Activated CD4-positive, alpha-beta T cell treated with anti-CD3 and anti-CD28 coated beads, Interleukin-2, amount 50 U/mL, for 24 hours (primary cell): ENCODE measurements at regions not wholly inside any gene's neighbourhood (a gene's known extent, or its start where the extent isn't known, plus 50 kb on each side); places are given as distances from the start of the nearest gene placed in this dataset.
"Not testable (repeated sequence)": the region's sequence is repeated elsewhere in the genome, so short reads cannot be mapped to it uniquely, and the experiment has no call there.

Source experiments
- DNase-seq, 2 donors: peaks; one replicate each; pipeline ENCODE4 v3.0.0-alpha.2; 2020; ENCODE audit warnings: low read depth in 1 of 2, low spot score in 1 of 2

DNA sequence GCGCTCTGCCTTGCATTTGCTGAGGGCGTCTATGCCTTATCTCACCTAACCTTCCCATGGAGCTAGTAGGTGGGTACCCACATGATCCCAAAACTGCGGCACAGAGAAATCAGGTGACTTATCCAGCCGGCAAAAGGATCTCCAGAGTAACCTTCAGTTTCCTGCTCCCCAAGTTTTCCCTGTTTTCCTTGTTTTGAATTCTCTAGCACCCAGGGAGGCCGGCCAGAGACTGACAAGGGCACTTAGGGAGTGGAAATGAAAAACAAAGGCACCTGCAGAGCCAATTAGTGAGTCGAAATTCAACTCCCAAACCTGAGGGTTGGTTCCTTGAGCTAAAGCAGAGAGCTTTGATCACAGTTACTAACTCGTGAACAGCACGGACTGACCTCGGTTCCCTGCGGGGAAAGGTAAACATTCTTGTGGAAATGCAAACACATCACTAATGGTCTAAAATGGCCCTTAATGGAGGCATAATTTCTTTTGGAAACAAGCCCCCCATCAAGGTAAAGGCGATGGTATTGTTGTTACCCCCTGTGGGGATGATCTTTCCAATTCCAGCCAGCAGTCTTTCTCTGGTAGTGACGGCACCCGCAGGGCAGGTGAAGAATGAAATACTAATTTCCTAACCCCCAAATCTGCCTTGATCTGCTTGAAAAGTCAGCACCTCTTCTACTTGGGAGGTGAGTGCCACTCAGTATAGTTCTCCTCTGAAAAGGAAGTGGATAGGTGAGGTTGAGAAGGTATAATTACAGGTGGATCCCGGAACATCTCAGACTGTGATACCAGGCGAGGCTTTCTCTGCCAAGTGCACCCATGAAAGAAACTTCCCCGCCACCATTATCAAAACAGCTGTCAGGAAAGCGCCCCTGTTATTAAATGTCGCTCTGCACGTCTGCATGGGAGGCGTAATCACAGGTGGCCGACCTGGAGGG lies 365.6 kb upstream of the AUTS2 start:
- no peak for DNase-seq

DNA sequence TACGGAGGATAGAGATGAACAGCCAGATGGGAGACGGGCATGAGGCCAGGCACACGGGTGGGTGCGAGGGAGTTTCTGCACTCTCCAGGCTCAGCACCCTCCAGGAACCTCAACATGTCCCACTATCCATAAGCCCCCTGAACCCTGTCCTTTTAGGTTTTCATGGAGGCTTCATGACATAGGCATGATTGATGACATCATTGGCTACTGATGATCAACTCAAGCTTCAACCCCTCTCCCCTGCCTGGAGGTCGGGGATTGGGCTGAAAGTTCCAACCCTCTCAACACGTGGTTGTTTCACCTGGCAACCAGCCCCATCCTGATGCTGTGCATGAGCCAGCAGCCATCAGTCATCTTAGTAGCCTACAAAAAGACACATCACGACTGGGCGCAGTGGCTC lies 360.7 kb upstream of the AUTS2 start:
- no peak for DNase-seq

DNA sequence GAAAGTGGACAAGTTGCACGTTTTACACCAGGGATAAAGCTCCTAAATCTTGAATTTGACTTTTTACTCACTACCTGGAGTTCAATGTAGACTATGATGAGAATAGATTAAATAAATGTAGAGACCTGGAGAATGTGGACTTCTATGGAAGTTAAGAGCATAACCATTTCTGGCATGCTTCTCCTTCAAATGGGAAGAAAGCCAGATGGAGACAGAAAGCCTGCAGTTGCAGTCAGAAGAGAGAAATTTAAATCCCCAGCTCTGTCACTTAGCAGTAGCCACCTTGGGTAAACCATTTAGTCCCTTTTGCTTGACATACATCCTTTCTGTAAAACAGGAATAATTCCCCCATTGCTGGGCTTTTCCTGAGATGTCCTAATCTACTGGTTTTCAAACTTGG lies 355.3 kb upstream of the AUTS2 start:
- DNase-seq = no peak

DNA sequence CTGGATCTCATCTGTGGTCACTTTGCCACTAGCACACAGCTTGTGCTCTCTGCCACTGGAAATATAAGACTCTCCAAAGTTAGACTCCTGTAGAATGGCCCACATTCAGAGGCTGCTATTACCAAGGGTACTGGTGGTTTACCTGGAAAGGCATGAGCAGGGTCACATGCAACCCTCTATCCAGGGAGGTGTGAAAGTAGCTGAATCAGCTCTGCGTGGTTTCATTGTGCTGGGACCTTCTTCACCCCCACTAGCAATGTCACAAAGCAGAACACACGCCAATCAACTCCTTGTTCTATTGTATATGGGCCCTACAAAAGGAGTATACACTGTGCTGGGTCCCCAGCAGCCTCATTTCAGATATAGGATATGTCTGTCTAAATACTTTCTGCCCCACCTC lies 353.6 kb upstream of the AUTS2 start:
- DNase-seq = no peak

DNA sequence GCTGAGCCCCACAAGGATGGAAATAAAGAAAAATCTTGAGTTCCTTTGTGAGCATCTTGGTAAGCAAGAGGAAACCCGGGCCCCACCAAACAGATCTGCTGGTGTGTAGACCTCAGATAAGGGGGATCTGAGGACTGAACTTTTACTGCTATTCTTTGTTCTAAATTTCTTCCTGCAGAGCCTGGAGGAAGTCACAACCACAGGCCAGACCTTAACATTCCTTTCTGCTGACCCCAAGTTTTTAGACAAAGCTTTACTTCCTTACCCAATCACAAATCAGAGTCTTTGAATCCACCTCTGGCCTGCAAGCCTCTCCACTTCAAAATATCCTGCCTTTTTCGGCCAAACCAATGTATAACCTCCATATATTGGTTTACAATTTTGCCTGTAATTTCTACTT lies 352.6 kb upstream of the AUTS2 start:
- no peak for DNase-seq

DNA sequence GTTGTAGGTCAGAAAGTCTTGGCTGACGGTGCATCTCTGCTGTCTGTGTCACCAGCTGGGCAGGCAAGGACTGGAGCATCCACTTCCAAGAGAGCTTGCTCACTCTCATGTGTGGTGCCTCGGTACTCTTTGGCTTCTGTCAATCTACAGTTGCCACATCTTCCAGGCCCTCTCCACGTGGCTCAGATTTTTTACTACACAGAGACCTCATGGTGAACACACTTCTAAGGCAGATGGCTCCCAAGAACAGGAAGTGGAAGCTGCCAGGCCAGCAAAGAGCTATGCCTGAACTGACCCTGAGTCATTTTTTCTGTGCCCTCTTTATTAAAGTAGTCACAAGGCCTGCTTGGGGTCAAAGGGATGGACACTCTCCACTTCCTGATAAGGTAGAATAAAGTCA lies 351.5 kb upstream of the AUTS2 start:
- no peak for DNase-seq

DNA sequence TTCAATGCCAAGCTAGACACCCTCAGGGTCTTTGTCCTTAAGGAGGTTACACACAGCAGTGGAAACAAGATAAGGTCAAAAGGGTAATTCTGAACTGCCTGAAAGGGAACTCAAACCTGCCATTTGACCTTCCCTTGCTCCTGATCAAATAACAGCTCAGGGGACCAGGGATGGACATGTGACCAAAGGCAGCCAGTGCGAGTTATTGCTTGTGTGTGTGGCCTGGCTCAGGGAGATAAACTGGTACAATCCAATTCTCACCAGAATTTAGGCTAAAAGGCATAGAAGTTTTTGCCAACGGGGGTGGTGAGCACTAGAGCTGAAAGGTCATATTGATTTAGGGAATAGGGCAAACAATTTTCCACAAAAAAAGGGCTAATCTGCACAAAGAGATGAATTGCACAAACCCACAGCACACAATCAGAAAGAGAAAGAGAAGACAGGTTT lies 349.9 kb upstream of the AUTS2 start:
- not testable (repeated sequence) for DNase-seq

DNA sequence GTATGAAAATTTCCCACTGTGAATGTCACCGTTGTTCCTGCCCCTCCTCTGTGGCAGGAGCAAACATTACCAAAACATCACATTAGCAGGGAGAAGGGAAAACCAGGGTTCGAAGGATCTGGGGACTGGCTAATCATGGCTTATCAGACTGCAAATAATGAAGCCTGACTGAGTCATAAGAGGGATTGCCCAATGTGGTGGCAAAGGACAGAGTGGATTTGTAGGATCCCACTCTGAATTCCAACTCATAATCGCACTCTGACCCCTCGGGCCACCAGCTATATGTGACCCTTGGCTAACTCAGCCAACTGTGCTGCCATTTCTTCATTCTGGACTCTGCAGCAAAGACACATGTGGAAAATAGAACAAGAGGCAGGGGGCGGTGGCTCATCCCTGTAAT lies 347.3 kb upstream of the AUTS2 start:
- DNase-seq = no peak

DNA sequence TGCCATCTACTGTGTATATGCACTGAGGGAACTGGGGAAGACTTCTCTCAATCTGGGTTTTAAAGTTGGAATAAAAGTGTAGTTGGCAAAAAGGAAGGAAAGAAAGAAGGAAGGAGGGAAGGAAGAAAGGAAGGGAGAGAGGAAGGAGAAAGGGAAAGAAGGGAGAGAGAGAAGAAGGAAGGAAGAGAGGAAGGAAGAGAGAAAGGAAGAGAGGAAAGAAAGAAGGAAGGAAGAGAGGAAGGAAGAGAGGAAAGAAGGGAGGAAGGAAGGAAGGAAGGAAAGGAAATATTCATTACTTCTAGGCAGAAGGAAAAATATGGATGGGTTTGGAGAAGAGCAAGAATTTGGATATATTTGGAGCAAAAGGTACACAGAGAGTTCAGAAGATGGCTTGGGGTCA lies 343.6 kb upstream of the AUTS2 start:
- DNase-seq = no peak

DNA sequence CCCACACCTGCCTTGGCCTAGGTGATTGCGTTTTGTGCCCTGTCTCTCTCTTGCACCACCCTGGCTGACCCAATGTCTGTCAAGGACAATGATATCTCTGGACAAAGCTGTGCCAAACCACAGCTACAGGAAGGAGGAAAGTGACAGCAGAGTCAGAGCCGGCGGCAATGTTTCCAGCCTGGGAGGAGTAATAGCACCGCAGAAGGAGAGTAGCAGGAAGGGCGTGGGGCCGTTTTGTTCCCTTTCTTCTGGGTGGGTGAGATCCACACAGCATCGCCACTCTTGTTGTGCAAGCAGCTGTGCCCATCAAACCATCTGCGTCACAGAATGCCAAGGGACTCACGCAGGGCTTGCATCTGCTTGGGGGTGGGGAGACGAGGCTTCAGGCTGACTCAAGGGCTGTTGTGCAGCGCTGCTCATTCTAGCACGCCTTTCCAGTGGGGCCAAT lies 341.6 kb upstream of the AUTS2 start:
- DNase-seq = no peak

DNA sequence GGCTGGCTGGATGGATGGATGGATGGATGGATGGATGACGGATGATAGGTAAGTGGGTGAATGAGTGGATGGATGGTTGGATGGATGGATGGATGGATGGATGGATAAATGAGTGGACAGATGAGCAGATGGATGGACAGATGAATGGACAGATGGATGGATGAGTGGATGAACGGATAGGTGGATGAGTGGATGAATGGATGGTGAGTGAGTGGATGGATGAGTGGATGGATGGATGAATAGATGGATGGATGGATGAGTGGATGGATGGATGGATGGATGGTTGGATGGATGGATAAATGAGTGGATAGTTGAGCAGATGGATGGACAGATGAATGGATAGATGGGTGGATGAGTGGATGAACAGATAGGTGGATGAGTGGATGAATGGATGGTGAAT lies 340.7 kb upstream of the AUTS2 start:
- no peak for DNase-seq

DNA sequence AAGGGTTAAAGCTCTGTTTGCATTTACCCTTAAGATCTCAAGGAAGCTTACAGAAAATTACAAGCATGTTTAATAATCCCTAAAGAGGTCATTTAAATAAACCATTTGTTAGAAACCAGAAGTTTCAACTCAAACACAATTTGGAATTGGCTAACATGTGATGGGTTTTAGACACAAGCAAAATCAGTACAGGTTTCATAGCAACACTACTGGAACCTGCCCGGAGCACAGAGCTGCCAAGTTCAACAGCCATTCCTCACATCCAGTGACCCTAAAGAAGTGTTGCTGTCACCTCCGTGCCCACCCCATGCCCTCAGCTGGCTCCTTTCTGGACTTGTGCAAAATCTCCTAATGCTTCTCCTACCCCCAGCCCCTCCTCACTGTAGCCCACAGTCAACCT lies 338.8 kb upstream of the AUTS2 start:
- no peak for DNase-seq

DNA sequence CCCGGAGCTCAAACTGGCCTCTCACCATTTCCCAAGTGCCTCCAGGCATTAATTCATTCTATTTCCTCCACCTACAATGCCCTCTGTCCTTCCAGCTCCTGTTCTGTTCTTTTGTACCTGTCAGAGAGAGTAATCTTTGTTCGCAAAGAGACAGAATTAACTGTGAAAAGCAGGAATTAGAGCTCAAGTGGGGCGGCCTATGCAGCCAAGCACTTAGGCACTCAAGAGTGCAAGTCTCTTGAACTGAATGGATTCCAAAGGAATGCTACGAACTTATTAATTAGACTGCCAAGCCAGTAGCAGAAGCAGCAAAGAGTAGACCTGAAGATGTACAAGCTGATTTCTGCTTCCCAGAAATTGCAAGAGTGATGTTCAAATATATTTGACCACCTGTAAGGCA lies 338.3 kb upstream of the AUTS2 start:
- DNase-seq = no peak

DNA sequence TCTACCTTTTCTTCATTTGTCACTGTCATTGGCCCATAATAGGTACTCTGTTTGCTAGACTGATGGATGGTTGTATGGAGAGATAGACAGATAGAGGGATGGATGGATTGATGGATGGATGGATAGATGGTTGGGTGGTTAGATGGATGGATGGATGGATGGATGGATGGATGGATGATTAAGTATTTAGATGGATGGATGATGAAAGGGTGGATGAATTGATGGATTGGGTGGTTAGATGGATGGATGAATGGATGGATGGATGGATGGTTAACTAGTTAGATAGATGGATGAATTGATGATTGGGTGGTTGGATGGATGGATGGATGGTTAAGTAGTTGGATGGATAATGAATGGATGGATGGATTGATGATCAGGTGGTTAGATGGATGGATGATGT lies 334.7 kb upstream of the AUTS2 start:
- no peak for DNase-seq

DNA sequence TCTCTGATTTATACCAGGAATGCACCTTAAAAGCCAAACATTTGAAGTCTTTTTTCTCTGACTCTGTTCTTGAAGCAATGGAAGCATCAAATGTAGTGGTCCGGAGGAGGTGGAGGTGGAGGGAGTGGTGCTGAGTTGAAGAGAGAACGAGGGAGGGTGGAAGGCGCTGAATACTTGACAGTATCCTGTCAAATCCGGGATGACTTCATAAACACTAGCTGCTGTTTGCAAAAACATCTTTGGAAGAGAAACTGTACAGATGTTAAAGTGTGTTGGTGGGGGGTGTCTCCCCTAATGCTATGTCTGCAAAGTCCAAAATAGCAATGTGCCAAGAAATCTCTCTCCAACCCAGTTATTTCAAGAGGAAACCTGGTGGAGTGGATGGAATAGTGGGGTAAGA lies 328.5 kb upstream of the AUTS2 start:
- DNase-seq = no peak

DNA sequence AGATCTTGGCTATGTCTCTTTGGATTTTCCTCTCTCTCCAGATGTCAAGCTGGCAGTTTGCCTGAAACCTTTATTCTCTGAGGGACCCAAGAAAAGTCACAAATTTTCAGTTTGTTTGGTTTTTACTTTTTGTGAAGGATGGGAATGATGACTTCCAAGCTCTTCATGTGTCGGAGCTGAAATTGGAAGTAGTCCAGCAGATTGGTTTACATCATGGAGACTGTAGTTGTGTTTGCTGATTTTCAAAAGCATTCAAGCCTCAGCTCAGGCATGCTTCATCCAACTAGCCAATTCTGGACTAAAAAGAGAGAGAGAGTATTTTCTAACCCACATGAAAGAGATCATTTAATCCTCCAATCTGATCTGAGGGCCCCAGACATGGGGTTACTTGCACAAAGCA lies 326.2 kb upstream of the AUTS2 start:
- DNase-seq = no peak

DNA sequence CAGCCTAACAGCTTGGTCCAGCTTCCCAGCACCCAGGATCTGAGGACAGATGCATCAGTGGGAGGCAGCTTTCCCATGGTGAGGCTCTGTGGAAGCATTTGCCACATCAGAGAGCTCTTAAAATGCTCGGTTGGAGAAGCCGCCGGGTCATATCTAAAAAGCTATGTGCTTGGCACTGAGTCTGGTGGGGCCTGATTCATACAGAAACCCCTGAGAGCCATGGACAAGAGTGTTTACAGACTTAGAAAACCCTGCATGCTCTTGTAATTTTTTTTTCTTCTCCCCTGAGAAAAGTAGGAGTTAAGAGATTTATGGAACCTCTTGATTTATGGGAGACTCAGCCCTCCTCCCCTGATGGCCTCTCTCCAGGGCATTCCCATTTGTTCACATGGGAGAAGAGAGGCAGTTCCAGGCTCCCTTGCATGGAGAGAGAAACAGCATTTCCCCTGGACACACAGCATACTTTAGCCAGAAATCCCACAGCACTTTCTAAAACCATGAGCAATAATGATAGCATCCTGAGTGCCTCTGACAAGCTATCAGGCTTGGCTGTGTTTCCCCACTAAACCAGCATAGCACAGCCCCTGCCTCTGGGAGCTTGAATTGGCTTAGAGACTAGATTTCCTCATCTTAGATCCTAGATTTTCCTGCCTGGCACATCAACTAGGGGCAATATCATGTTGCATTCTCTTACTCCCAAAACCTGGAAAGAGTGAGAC lies 322.1 kb upstream of the AUTS2 start:
- DNase-seq = no peak

DNA sequence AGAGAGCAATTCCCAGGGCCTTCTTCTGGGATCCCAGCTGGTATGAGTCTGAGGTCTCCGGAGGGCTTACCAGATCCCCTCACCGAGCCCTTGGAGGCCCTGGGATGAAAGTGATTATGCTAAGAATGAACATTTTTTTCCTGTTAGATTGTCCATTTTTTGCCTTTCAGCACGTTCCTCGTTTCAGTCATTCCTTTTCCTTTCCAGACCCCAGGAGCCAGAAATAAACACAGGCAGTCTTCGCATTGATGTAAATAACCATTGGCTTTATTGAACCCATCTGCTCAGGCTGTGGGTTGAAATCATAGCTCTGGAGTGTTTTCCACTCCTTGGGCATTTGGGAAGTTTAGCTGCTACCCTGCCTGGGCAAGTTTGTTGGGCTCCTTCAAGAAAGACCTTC lies 320.9 kb upstream of the AUTS2 start:
- DNase-seq = no peak

DNA sequence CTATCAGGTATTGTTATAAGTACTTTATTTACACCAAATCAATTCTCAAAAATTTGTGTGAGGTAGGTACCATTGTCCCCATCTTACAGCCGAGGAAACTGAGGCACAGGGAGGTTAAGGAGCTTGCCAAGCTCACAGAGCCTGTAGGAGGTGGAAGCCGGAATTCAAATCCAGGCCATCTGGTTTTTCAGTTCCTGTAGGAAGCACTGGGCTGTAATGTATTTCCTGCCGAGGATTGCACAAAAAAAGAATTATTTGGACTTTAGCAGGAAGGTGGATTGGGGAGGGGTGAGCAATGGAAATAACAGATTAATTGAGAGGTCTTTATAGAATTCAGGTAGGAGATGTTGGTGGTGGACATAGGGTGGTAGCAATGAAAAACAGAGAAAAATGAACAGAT lies 315.3 kb upstream of the AUTS2 start:
- DNase-seq = no peak

DNA sequence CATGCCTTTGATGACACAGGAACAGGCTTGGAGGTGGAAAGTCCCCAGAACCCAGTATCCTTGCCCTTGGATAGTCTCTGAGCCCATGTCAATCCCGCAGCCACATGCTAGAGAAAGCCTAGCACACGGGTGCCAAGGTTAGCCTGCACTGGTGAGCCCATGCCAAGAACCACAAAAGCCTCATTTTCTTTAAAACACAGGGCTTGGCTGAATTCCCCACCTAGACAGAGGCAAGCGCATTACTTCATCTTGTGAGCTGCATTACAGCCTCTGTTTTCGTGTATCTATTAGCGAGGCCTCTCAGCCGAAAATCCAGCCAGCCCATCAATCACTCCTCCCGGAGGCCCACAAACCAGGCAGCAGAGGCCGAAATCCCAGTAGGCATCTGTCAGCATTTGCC lies 314.9 kb upstream of the AUTS2 start:
- DNase-seq = no peak

DNA sequence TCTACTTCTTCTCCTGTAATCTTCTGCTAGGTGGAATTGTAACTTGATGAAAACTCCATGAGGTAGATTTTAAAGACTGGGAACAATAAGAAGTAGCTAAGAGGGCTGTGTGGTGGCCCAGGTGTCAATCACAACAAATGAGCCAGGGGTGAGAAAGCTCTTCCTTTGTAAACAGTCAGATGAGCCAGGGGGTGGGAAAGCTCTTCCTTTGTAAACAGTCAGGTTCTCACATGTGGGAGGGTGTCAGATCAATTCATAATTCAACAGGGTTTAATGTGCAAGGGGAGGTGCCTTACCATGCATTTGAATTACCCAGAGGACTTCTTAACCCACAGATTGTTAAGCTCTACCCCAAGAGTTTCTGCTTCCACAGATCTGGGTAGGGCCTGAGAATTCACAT lies 312.4 kb upstream of the AUTS2 start:
- DNase-seq = no peak

DNA sequence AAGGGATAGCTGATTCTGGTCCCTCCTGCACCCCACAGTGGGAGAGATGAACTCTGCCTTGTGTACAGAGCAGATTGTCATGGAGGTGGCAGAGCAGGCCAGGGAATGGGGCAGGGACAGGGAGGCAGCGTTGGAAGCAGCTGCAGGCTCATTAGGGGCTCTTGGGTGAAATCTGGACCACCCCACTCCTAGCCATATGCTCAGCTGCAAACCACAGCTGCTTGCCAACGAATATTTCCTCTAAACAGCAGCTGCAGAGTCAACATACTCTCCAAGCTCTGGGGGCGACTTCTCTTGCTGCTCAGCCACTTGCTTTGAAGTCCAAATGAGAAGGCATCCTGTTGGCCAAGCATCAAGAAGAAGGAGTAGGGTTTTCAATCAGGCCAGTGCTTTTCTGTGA lies 302.3 kb upstream of the AUTS2 start:
- DNase-seq = no peak

DNA sequence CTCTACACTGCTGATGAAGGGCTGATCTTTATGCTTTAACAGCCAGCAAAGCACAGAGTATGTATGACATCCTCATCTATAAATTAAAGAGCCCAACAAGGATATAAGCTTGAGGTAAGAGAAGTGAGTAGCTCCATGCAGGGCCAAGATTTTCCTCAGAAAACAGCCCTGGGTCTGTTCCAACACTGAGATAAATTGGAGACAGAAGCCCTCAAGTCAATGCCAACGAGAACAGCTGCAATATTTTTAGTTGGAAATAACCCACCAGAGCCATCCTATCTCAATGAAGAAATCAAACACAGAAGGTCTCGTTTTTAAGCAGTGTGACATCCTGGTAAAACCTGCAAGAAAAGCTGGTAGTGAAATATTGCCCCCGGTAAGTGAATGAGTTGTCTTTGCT lies 297.0 kb upstream of the AUTS2 start:
- DNase-seq = no peak
